Thymus (tissue), 11 donors: ENCODE measurements at regions not wholly inside any gene's neighbourhood (a gene's known extent, or its start where the extent isn't known, plus 50 kb on each side); places are given as distances from the start of the nearest gene placed in this dataset.

Experiments used
- DNase-seq, 9 donors: peaks; one replicate each; pipeline ENCODE4 v3.0.0-alpha.2; 2013; ENCODE audit warnings: low spot score in 9 of 9, low read depth in 6 of 9, missing footprints in 1 of 9
- H3K27ac ChIP-seq, 2 donors: one replicate each; pipeline ENCODE4 v1.5.1; 2013; ENCODE audit warnings: control low read depth in 1 of 2, low read depth in 1 of 2, low read length in 1 of 2, mild to moderate bottlenecking in 1 of 2, moderate library complexity in 1 of 2
- H3K27me3 ChIP-seq, 2 donors: one replicate each; pipeline ENCODE4 v1.5.1; 2013; ENCODE audit warnings: low read length in 1 of 2; ENCODE audit not compliant: control insufficient read depth in 2 of 2, insufficient read depth in 1 of 2
- H3K36me3 ChIP-seq, 2 donors: one replicate each; pipeline ENCODE4 v1.5.1; 2013; ENCODE audit warnings: low read length in 1 of 2, mild to moderate bottlenecking in 1 of 2, moderate library complexity in 1 of 2; ENCODE audit not compliant: control insufficient read depth in 2 of 2, insufficient read depth in 2 of 2
- H3K4me1 ChIP-seq, 2 donors: one replicate each; pipeline ENCODE4 v1.5.1; 2013; ENCODE audit warnings: low read length in 2 of 2; ENCODE audit not compliant: control insufficient read depth in 2 of 2, insufficient read depth in 2 of 2
- H3K4me3 ChIP-seq, 2 donors: one replicate each; pipeline ENCODE4 v1.5.1; 2013; ENCODE audit warnings: low read length in 2 of 2, control low read depth in 1 of 2, mild to moderate bottlenecking in 1 of 2
- H3K9me3 ChIP-seq, 2 donors: one replicate each; pipeline ENCODE4 v1.5.1; 2013; ENCODE audit warnings: low read length in 1 of 2, mild to moderate bottlenecking in 1 of 2; ENCODE audit not compliant: control insufficient read depth in 2 of 2, insufficient read depth in 1 of 2
- WGBS: extraction: QIAGEN DNeasy Blood & Tissue Kit; methylation state at CpG from one replicate; pipeline ENCODE4 v1.1.7; 2013; 5-methylcytosine and 5-hydroxymethylcytosine counted together
- donor health status: healthy.

DNA sequence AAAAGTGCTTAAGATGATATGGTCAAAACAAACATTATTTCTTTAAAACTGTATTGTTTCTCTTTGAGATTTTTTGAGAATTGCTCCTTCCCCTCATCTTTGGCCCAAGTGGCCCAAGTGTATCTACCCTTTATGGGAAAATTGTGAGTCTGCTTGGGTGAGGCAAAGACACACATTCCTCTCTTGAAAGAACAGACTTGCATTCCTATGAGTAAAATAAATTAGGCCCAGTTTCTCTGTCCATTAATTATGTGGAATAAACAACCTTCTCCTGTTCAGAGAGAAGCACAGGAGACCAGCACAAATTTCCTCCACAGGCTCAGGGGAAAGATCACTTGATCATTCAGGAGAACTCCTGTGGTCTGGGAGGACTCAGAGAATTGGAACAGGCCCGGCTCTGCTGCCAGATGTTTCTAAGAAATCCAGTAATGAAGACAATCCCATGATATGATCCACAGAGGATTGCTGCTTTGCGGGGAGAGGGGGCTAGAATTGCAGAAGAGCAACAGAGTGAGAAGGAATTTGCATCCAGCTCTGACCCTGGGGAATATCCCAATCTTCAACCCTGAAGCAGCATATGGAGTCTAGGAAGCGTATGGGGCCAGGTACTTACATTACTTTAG, 53.8 kb upstream of the BOC start:
- Histone ChIP-seq H3K9me3 (no peaks in the 10 kb centered on the region), H3K4me3 (no peak overlapping the region), H3K4me1 (no peaks in the 10 kb centered on the region), H3K27me3 (no peaks in the 10 kb centered on the region), H3K27ac (no peak overlapping the region), H3K36me3 (no peaks in the 10 kb centered on the region)
- DNase-seq = no peak
- 98% methylated on average over 3 of the region's 3 CpGs for WGBS

DNA sequence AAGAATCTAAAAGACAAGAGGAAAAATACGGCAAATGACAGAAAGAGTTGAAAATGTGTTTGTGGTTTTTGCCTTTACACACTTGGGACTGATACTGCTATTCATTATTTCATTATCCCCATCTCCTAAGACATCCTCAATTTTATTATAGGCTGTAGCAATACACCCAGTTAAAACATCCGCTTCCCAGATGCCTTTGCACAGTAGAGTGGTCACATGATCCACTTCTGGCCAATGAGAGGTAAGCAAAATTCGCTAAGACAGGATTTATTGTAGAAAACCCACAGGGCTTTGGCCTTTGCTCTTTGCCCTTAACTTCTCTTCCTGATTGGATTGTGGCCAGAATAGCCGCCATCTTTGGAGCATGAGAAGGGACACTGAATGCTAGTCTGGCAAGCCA, 53.2 kb upstream of the BOC start:
- Histone ChIP-seq H3K9me3 (no peaks in the 10 kb centered on the region), H3K4me1 (no peaks in the 10 kb centered on the region), H3K27ac (no peak overlapping the region), H3K36me3 (no peaks in the 10 kb centered on the region), H3K4me3 (no peak overlapping the region), H3K27me3 (no peaks in the 10 kb centered on the region)
- 97% methylated on average over 4 of the region's 4 CpGs for WGBS
- no peak for DNase-seq
